ENCODE measurements at regions not wholly inside any gene's neighbourhood (a gene's known extent, or its start where the extent isn't known, plus 50 kb on each side); places are given as distances from the start of the nearest gene placed in this dataset.

GRCh38 chr9:95381221-95381620, 63.7 kb upstream of the FANCC start:
- no peak for TF ChIP-seq MAX (IDR thresholded peaks at IDR 0.05; ENCODE audit: insufficient read depth, insufficient read length)
- TF ChIP-seq POLR2A (IDR thresholded peaks at IDR 0.05; ENCODE audit: low read depth, low read length) = no peak
- no peak for TF ChIP-seq GATA2 (IDR thresholded peaks at IDR 0.05; ENCODE audit: insufficient read depth, insufficient read length, low read depth, low read length)
- no peak for TF ChIP-seq FOS (IDR thresholded peaks at IDR 0.05; ENCODE audit: borderline replicate concordance, insufficient read depth, low read length)
- Histone ChIP-seq H3K27me3 (ENCODE audit: control insufficient read depth in 2 of 2, insufficient read depth in 2 of 2, low read length in 2 of 2) (peaks cover 0 to 5% of the 10 kb centered on the region in 2 experiments), H3K9me3 (replicated peaks; ENCODE audit: control insufficient read depth, insufficient read depth, low read length) (no peaks in the 10 kb centered on the region), H3K27ac (ENCODE audit: insufficient read depth, low read depth, low read length) (no peak overlapping the region), H3K9me1 (replicated peaks; ENCODE audit: control insufficient read depth, extremely low read depth, insufficient read depth, low read length) (no peaks in the 10 kb centered on the region), H4K20me1 (replicated peaks; ENCODE audit: control insufficient read depth, extremely low read depth, insufficient read depth, low read length) (no peaks in the 10 kb centered on the region), H3K4me1 (ENCODE audit: control insufficient read depth, extremely low read depth, insufficient read depth, low read length) (no peaks in the 10 kb centered on the region), H3K79me2 (ENCODE audit: control insufficient read depth, insufficient read depth, low read length) (no peaks in the 10 kb centered on the region), H2AFZ (ENCODE audit: low read depth, low read length) (no peak overlapping the region), H3K9ac (replicated peaks; ENCODE audit: extremely low read depth, insufficient read depth, low read length) (no peak overlapping the region), H3K4me3 (replicated peaks in 1 of 3; ENCODE audit: insufficient read depth in 1 of 3, low read depth in 1 of 3, low read length in 3 of 3) (no peak overlapping the region), H3K4me2 (ENCODE audit: insufficient read depth, low read length) (no peak overlapping the region), H3K36me3 (ENCODE audit: control insufficient read depth in 2 of 2, extremely low read depth in 1 of 2, insufficient read depth in 2 of 2, low read length in 2 of 2) (no peaks in the 10 kb centered on the region)
- CTCF ChIA-PET = interaction anchor here (0.8 to 1.2 kb wide), 2 partner anchors 45 to 116 kb away, joined by 3 read pairs; no protein-coding TSS in a partner anchor
- POLR2A ChIA-PET = no interaction called here
- no TSS peak for BruUV-seq (replicated peaks)
- DNase-seq (ENCODE audit: low read depth, low spot score) (no peak), FAIRE-seq (no peak)
- dilution Hi-C loops (cut with MboI; ENCODE audit: extremely low pct_ligation_motif_present, low sequenced_read_pairs) = no loop called here
- intact Hi-C loops (cut with micrococcal nuclease) = no loop called here

- POLR2A ChIA-PET = no interaction called here
- H3K27me3 ChIP-seq (ENCODE audit: control insufficient read depth in 2 of 2, insufficient read depth in 2 of 2, low read length in 2 of 2) = peaks cover 0 to 2% of the 10 kb centered on the region in 2 experiments
- intact Hi-C loops (cut with micrococcal nuclease) (loop anchor here (2.0 kb wide), 1 partner anchor 839 kb away; no protein-coding TSS in a partner anchor), dilution Hi-C loops (cut with MboI; ENCODE audit: extremely low pct_ligation_motif_present, low sequenced_read_pairs) (no loop called here)
- CTCF ChIA-PET = no interaction called here
- H4K20me1 ChIP-seq (replicated peaks; ENCODE audit: control insufficient read depth, extremely low read depth, insufficient read depth, low read length) = no peaks in the 10 kb centered on the region
- TF ChIP-seq MYC (IDR thresholded peaks at IDR 0.05; ENCODE audit: low read depth, low read length) = no peak
- TF ChIP-seq JUN (IDR thresholded peaks at IDR 0.05; ENCODE audit: borderline replicate concordance, insufficient read depth, insufficient read length, low read depth) = no peak
- no peak for TF ChIP-seq CTCF (IDR thresholded peaks at IDR 0.05; ENCODE audit: extremely low read depth in 1 of 2, insufficient read depth in 1 of 2, low read depth in 1 of 2, low read length in 2 of 2)
- no peak for TF ChIP-seq POLR2A (IDR thresholded peaks at IDR 0.05; ENCODE audit: low read depth, low read length)
- no peak for TF ChIP-seq EZH2 (IDR thresholded peaks at IDR 0.05; ENCODE audit: borderline replicate concordance, low read depth, low read length, severe bottlenecking)
- no peak for TF ChIP-seq MAX (IDR thresholded peaks at IDR 0.05; ENCODE audit: insufficient read depth, insufficient read length)
- TF ChIP-seq FOS (IDR thresholded peaks at IDR 0.05; ENCODE audit: borderline replicate concordance, insufficient read depth, low read length) = no peak
- TF ChIP-seq GATA2 (IDR thresholded peaks at IDR 0.05; ENCODE audit: insufficient read depth, insufficient read length, low read depth, low read length) = no peak
- TF ChIP-seq POLR2AphosphoS5 (IDR thresholded peaks at IDR 0.05; ENCODE audit: insufficient read depth, low read depth, low read length) = no peak
- no peak overlapping the region for H3K4me3 ChIP-seq (replicated peaks in 1 of 3; ENCODE audit: insufficient read depth in 1 of 3, low read depth in 1 of 3, low read length in 3 of 3)
- H3K9me1 ChIP-seq (replicated peaks; ENCODE audit: control insufficient read depth, extremely low read depth, insufficient read depth, low read length) = no peaks in the 10 kb centered on the region
- H3K9ac ChIP-seq (replicated peaks; ENCODE audit: extremely low read depth, insufficient read depth, low read length) = no peak overlapping the region
- no peaks in the 10 kb centered on the region for H3K36me3 ChIP-seq (ENCODE audit: control insufficient read depth in 2 of 2, extremely low read depth in 1 of 2, insufficient read depth in 2 of 2, low read length in 2 of 2)
- no peak overlapping the region for H3K27ac ChIP-seq (ENCODE audit: insufficient read depth, low read depth, low read length)
- H3K4me1 ChIP-seq (ENCODE audit: control insufficient read depth, extremely low read depth, insufficient read depth, low read length) = no peaks in the 10 kb centered on the region
- no TSS peak for BruUV-seq (replicated peaks)
- H3K9me3 ChIP-seq (replicated peaks; ENCODE audit: control insufficient read depth, insufficient read depth, low read length) = no peaks in the 10 kb centered on the region
- no peak overlapping the region for H3K4me2 ChIP-seq (ENCODE audit: insufficient read depth, low read length)
- DNase-seq (ENCODE audit: low read depth, low spot score) (no peak), FAIRE-seq (no peak)
- H2AFZ ChIP-seq (ENCODE audit: low read depth, low read length) = no peak overlapping the region
- H3K79me2 ChIP-seq (ENCODE audit: control insufficient read depth, insufficient read depth, low read length) = no peaks in the 10 kb centered on the region
These were observed 62.1 kb upstream of the FANCC start for GRCh38 chr9:95379630-95380029.
